GM23338 (cell line): ENCODE measurements at regions not wholly inside any gene's neighbourhood (a gene's known extent, or its start where the extent isn't known, plus 50 kb on each side); places are given as distances from the start of the nearest gene placed in this dataset.

Source experiments
- CREB1 ChIP-seq: fragments of 250-450 bp; sonication (Bioruptor Pico); IDR thresholded peaks from 2 replicates; pipeline ENCODE4 v1.5.0; 2020; ENCODE audit warnings: low read depth, mild to moderate bottlenecking, moderate library complexity
- EZH2 ChIP-seq: fragments of 200-600 bp; sonication (generic); IDR thresholded peaks from one replicate; pipeline ENCODE4 v1.8.0; 2017; ENCODE audit warnings: antibody characterized with exemption, mild to moderate bottlenecking, low read depth; ENCODE audit not compliant: unreplicated experiment
- EZH2phosphoT487 ChIP-seq: fragments of 200-600 bp; sonication (generic); IDR thresholded peaks from one replicate; pipeline ENCODE4 v1.8.1; 2018; ENCODE audit warnings: antibody characterized with exemption; ENCODE audit not compliant: unreplicated experiment
- JUNB ChIP-seq: IDR thresholded peaks from one replicate; pipeline ENCODE4 v1.6.1; 2016; ENCODE audit warnings: antibody characterized with exemption; ENCODE audit not compliant: unreplicated experiment
- POLR2AphosphoS5 ChIP-seq: IDR thresholded peaks from 2 replicates; pipeline ENCODE4 v1.6.1; 2016; ENCODE audit warnings: antibody characterized with exemption, low read depth
- STAT1 ChIP-seq: IDR thresholded peaks from one replicate; pipeline ENCODE4 v1.6.1; 2016; ENCODE audit warnings: antibody characterized with exemption; ENCODE audit not compliant: unreplicated experiment
- TF ChIP-seq, protein P1 (sequence below), 2 experiments: fragments of 200-600 bp in 1 of 2; sonication (generic) in 1 of 2; conservative IDR thresholded peaks; 2 replicates each; pipeline versions ENCODE4 v1.5.1 to v1.6.1; 2016 to 2017; ENCODE audit warnings: antibody characterized with exemption in 2 of 2, low read depth in 2 of 2, mild to moderate bottlenecking in 2 of 2, moderate library complexity in 1 of 2
- TF ChIP-seq, protein P2 (sequence below): IDR thresholded peaks from one replicate; pipeline ENCODE4 v1.6.1; 2018; ENCODE audit warnings: antibody characterized with exemption; ENCODE audit not compliant: unreplicated experiment
- TF ChIP-seq, protein P3 (sequence below): IDR thresholded peaks from 2 replicates; pipeline ENCODE4 v1.6.1; 2016; ENCODE audit warnings: antibody characterized with exemption
- TF ChIP-seq, protein P4 (sequence below): fragments of 250-450 bp; sonication (Bioruptor Pico); IDR thresholded peaks from 2 replicates; pipeline ENCODE4 v1.5.0; 2020; ENCODE audit warnings: mild to moderate bottlenecking, moderate library complexity

DNA sequence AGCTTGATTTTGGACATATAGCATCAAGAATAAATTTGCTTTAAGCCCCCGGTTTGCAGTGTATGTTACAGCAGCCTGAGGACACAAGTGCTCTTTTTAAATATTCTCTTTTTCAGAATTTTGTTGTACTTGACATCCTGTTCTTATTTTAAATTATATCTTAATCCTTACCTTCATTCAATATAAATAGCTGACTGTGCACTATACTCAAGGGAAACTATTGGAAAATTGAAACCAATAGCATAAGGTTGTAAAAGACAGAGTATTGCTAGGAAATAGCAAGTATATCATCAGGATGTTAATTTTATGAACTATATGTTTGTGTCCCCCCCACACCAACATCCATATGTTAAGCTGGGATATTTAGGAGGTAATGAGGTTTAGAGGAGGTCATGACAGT is 120.4 kb upstream of the CDH10 start:
- TF ChIP-seq, protein P1, sequence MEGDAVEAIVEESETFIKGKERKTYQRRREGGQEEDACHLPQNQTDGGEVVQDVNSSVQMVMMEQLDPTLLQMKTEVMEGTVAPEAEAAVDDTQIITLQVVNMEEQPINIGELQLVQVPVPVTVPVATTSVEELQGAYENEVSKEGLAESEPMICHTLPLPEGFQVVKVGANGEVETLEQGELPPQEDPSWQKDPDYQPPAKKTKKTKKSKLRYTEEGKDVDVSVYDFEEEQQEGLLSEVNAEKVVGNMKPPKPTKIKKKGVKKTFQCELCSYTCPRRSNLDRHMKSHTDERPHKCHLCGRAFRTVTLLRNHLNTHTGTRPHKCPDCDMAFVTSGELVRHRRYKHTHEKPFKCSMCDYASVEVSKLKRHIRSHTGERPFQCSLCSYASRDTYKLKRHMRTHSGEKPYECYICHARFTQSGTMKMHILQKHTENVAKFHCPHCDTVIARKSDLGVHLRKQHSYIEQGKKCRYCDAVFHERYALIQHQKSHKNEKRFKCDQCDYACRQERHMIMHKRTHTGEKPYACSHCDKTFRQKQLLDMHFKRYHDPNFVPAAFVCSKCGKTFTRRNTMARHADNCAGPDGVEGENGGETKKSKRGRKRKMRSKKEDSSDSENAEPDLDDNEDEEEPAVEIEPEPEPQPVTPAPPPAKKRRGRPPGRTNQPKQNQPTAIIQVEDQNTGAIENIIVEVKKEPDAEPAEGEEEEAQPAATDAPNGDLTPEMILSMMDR (conservative IDR thresholded peaks at IDR 0.05; ENCODE audit: low read depth in 2 of 2), result no peak
- TF ChIP-seq POLR2AphosphoS5, result no peak
- TF ChIP-seq EZH2, result no peak
- TF ChIP-seq, protein P2, sequence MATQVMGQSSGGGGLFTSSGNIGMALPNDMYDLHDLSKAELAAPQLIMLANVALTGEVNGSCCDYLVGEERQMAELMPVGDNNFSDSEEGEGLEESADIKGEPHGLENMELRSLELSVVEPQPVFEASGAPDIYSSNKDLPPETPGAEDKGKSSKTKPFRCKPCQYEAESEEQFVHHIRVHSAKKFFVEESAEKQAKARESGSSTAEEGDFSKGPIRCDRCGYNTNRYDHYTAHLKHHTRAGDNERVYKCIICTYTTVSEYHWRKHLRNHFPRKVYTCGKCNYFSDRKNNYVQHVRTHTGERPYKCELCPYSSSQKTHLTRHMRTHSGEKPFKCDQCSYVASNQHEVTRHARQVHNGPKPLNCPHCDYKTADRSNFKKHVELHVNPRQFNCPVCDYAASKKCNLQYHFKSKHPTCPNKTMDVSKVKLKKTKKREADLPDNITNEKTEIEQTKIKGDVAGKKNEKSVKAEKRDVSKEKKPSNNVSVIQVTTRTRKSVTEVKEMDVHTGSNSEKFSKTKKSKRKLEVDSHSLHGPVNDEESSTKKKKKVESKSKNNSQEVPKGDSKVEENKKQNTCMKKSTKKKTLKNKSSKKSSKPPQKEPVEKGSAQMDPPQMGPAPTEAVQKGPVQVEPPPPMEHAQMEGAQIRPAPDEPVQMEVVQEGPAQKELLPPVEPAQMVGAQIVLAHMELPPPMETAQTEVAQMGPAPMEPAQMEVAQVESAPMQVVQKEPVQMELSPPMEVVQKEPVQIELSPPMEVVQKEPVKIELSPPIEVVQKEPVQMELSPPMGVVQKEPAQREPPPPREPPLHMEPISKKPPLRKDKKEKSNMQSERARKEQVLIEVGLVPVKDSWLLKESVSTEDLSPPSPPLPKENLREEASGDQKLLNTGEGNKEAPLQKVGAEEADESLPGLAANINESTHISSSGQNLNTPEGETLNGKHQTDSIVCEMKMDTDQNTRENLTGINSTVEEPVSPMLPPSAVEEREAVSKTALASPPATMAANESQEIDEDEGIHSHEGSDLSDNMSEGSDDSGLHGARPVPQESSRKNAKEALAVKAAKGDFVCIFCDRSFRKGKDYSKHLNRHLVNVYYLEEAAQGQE, result no peak
- no peak for TF ChIP-seq CREB1 (CRISPR knock-in tag)
- TF ChIP-seq JUNB, result no peak
- TF ChIP-seq EZH2phosphoT487, result no peak
- TF ChIP-seq STAT1, result no peak
- TF ChIP-seq, protein P3, sequence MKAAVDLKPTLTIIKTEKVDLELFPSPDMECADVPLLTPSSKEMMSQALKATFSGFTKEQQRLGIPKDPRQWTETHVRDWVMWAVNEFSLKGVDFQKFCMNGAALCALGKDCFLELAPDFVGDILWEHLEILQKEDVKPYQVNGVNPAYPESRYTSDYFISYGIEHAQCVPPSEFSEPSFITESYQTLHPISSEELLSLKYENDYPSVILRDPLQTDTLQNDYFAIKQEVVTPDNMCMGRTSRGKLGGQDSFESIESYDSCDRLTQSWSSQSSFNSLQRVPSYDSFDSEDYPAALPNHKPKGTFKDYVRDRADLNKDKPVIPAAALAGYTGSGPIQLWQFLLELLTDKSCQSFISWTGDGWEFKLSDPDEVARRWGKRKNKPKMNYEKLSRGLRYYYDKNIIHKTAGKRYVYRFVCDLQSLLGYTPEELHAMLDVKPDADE, result no peak
- TF ChIP-seq, protein P4, sequence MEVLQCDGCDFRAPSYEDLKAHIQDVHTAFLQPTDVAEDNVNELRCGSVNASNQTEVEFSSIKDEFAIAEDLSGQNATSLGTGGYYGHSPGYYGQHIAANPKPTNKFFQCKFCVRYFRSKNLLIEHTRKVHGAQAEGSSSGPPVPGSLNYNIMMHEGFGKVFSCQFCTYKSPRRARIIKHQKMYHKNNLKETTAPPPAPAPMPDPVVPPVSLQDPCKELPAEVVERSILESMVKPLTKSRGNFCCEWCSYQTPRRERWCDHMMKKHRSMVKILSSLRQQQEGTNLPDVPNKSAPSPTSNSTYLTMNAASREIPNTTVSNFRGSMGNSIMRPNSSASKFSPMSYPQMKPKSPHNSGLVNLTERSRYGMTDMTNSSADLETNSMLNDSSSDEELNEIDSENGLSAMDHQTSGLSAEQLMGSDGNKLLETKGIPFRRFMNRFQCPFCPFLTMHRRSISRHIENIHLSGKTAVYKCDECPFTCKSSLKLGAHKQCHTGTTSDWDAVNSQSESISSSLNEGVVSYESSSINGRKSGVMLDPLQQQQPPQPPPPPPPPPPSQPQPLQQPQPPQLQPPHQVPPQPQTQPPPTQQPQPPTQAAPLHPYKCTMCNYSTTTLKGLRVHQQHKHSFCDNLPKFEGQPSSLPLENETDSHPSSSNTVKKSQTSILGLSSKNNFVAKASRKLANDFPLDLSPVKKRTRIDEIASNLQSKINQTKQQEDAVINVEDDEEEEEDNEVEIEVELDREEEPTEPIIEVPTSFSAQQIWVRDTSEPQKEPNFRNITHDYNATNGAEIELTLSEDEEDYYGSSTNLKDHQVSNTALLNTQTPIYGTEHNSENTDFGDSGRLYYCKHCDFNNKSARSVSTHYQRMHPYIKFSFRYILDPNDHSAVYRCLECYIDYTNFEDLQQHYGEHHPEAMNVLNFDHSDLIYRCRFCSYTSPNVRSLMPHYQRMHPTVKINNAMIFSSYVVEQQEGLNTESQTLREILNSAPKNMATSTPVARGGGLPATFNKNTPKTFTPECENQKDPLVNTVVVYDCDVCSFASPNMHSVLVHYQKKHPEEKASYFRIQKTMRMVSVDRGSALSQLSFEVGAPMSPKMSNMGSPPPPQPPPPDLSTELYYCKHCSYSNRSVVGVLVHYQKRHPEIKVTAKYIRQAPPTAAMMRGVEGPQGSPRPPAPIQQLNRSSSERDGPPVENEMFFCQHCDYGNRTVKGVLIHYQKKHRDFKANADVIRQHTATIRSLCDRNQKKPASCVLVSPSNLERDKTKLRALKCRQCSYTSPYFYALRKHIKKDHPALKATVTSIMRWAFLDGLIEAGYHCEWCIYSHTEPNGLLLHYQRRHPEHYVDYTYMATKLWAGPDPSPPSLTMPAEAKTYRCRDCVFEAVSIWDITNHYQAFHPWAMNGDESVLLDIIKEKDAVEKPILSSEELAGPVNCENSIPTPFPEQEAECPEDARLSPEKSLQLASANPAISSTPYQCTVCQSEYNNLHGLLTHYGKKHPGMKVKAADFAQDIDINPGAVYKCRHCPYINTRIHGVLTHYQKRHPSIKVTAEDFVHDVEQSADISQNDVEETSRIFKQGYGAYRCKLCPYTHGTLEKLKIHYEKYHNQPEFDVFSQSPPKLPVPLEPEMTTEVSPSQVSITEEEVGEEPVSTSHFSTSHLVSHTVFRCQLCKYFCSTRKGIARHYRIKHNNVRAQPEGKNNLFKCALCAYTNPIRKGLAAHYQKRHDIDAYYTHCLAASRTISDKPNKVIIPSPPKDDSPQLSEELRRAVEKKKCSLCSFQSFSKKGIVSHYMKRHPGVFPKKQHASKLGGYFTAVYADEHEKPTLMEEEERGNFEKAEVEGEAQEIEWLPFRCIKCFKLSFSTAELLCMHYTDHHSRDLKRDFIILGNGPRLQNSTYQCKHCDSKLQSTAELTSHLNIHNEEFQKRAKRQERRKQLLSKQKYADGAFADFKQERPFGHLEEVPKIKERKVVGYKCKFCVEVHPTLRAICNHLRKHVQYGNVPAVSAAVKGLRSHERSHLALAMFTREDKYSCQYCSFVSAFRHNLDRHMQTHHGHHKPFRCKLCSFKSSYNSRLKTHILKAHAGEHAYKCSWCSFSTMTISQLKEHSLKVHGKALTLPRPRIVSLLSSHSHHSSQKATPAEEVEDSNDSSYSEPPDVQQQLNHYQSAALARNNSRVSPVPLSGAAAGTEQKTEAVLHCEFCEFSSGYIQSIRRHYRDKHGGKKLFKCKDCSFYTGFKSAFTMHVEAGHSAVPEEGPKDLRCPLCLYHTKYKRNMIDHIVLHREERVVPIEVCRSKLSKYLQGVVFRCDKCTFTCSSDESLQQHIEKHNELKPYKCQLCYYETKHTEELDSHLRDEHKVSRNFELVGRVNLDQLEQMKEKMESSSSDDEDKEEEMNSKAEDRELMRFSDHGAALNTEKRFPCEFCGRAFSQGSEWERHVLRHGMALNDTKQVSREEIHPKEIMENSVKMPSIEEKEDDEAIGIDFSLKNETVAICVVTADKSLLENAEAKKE (CRISPR knock-in tag), result no peak
